Naive thymus-derived CD4-positive, alpha-beta T cell (primary cell): ENCODE measurements at regions not wholly inside any gene's neighbourhood (a gene's known extent, or its start where the extent isn't known, plus 50 kb on each side); places are given as distances from the start of the nearest gene placed in this dataset.
"Not testable (repeated sequence)": the region's sequence is repeated elsewhere in the genome, so short reads cannot be mapped to it uniquely, and the experiment has no call there.

Experiments used
- ATAC-seq: fragments of 150-1000 bp; cut with Tn5 transposase; 2 replicates; pipeline ENCODE4 v1.10.0; 2021; ENCODE audit warnings: mild to moderate bottlenecking, moderate library complexity
- CTCF ChIA-PET: fragments of 350-600 bp; sonication (Branson Sonifier 250); formaldehyde crosslinking; loops from one replicate; lab custom pipeline; 2021; ENCODE audit warnings: antibody characterized with exemption; lab: Charles Lee
- POLR2A ChIA-PET: fragments of 350-600 bp; sonication (Branson Sonifier 250); formaldehyde crosslinking; loops from one replicate; lab custom pipeline; 2021; ENCODE audit warnings: antibody characterized with exemption, inconsistent platforms; lab: Charles Lee
- DNase-seq, 9 donors: peaks; one replicate each; pipeline versions ENCODE4 v3.0.0 to v3.0.0-alpha.2; 2020 to 2022; ENCODE audit warnings: mixed read lengths in 1 of 9
- H3K27ac ChIP-seq: one replicate; pipeline ENCODE4 v1.7.0; 2013; ENCODE audit warnings: mild to moderate bottlenecking, low read depth, low read length, moderate library complexity
- H3K27me3 ChIP-seq, 2 donors: one replicate each; pipeline ENCODE4 v1.7.0; 2013; ENCODE audit warnings: low read length in 2 of 2, mild to moderate bottlenecking in 2 of 2, moderate library complexity in 2 of 2; ENCODE audit not compliant: control insufficient read depth in 2 of 2, insufficient read depth in 2 of 2
- H3K36me3 ChIP-seq, 3 experiments: 1 replicate in 2 of 3; 2 replicates in 1 of 3; pipeline ENCODE4 v1.7.0; 2013; ENCODE audit warnings: low read length in 3 of 3, mild to moderate bottlenecking in 3 of 3, moderate library complexity in 1 of 3; ENCODE audit not compliant: insufficient read depth in 3 of 3, control insufficient read depth in 2 of 3
- H3K4me1 ChIP-seq, 2 donors: one replicate each; pipeline ENCODE4 v1.7.0; 2013; ENCODE audit warnings: low read length in 2 of 2, mild to moderate bottlenecking in 2 of 2, moderate library complexity in 1 of 2; ENCODE audit not compliant: control insufficient read depth in 2 of 2, insufficient read depth in 2 of 2
- H3K4me3 ChIP-seq: 2 replicates; pipeline ENCODE4 v1.7.0; 2013; ENCODE audit warnings: mild to moderate bottlenecking, low read length
- H3K9me3 ChIP-seq, 3 experiments: 1 replicate in 2 of 3; 2 replicates in 1 of 3; pipeline ENCODE4 v1.7.0; 2013; ENCODE audit warnings: low read length in 3 of 3; ENCODE audit not compliant: control insufficient read depth in 2 of 3
- H3K27ac Mint-ChIP-seq, 9 donors: one replicate each; pipeline ENCODE4 v1.8.0; 2020 to 2022; ENCODE audit warnings: mixed read lengths in 9 of 9, mild to moderate bottlenecking in 8 of 9, moderate library complexity in 5 of 9, inconsistent platforms in 2 of 9
- H3K27me3 Mint-ChIP-seq, 5 donors: one replicate each; pipeline ENCODE4 v1.8.0; 2021 to 2022; ENCODE audit warnings: mixed read lengths in 5 of 5, mild to moderate bottlenecking in 1 of 5
- H3K36me3 Mint-ChIP-seq, 5 donors: one replicate each; pipeline ENCODE4 v1.8.0; 2020 to 2022; ENCODE audit warnings: mixed read lengths in 5 of 5, mild to moderate bottlenecking in 3 of 5, inconsistent platforms in 1 of 5
- H3K4me1 Mint-ChIP-seq, 7 donors: one replicate each; pipeline ENCODE4 v1.8.0; 2020 to 2022; ENCODE audit warnings: mixed read lengths in 7 of 7, mild to moderate bottlenecking in 3 of 7, inconsistent platforms in 1 of 7
- H3K4me3 Mint-ChIP-seq, 10 donors: one replicate each; pipeline ENCODE4 v1.8.0; 2020 to 2022; ENCODE audit warnings: mild to moderate bottlenecking in 10 of 10, mixed read lengths in 10 of 10, moderate library complexity in 6 of 10, inconsistent platforms in 2 of 10
- H3K9me3 Mint-ChIP-seq, 11 donors: one replicate each; pipeline ENCODE4 v1.8.0; 2020 to 2022; ENCODE audit warnings: mixed read lengths in 11 of 11, mild to moderate bottlenecking in 4 of 11, inconsistent platforms in 1 of 11, moderate library complexity in 1 of 11
- intact Hi-C, 2 donors: fragments of 100-400 bp; cut with micrococcal nuclease; formaldehyde crosslinking; loops; one replicate each; pipeline ENCODE4 v1.15.1; 2023

- H3K27me3 Mint-ChIP-seq, H3K36me3 ChIP-seq, H3K9me3 Mint-ChIP-seq, intact Hi-C loops, H3K4me3 Mint-ChIP-seq, CTCF ChIA-PET, H3K27ac Mint-ChIP-seq, POLR2A ChIA-PET, H3K4me1 ChIP-seq, H3K36me3 Mint-ChIP-seq, H3K4me1 Mint-ChIP-seq, H3K27ac ChIP-seq, H3K9me3 ChIP-seq, H3K27me3 ChIP-seq, DNase-seq, H3K4me3 ChIP-seq: not testable (repeated sequence)
- peak; percentile 83 for ATAC-seq
Measured at GRCh38 chr21:6569152-6569551, 3952.2 kb upstream of the TPTE start.

GRCh38 chr21:6569587-6570392 lies 3951.6 kb upstream of the TPTE start:
- H3K4me1 ChIP-seq, POLR2A ChIA-PET, H3K27ac Mint-ChIP-seq, H3K4me3 ChIP-seq, H3K36me3 Mint-ChIP-seq, H3K27ac ChIP-seq, H3K27me3 ChIP-seq, intact Hi-C loops, H3K4me3 Mint-ChIP-seq, H3K9me3 ChIP-seq, H3K9me3 Mint-ChIP-seq, DNase-seq, CTCF ChIA-PET, H3K36me3 ChIP-seq, H3K27me3 Mint-ChIP-seq, H3K4me1 Mint-ChIP-seq: not testable (repeated sequence)
- peak; percentile 87 for ATAC-seq

- ATAC-seq, H3K27ac ChIP-seq, H3K27me3 ChIP-seq, H3K9me3 Mint-ChIP-seq, H3K4me3 Mint-ChIP-seq, intact Hi-C loops, POLR2A ChIA-PET, H3K9me3 ChIP-seq, DNase-seq, H3K27ac Mint-ChIP-seq, H3K4me1 ChIP-seq, CTCF ChIA-PET, H3K4me1 Mint-ChIP-seq, H3K4me3 ChIP-seq, H3K36me3 ChIP-seq, H3K36me3 Mint-ChIP-seq, H3K27me3 Mint-ChIP-seq: not testable (repeated sequence)
Measured at GRCh38 chr21:6570700-6571368, 3950.5 kb upstream of the TPTE start.

- H3K27ac ChIP-seq, H3K36me3 ChIP-seq, H3K27me3 Mint-ChIP-seq, H3K9me3 ChIP-seq, ATAC-seq, H3K27me3 ChIP-seq, H3K4me3 Mint-ChIP-seq, H3K36me3 Mint-ChIP-seq, H3K4me3 ChIP-seq, H3K27ac Mint-ChIP-seq, H3K4me1 ChIP-seq, CTCF ChIA-PET, intact Hi-C loops, H3K9me3 Mint-ChIP-seq, DNase-seq, POLR2A ChIA-PET, H3K4me1 Mint-ChIP-seq: not testable (repeated sequence)
Measured at GRCh38 chr21:6573576-6573975, 3947.8 kb upstream of the TPTE start.

- H3K4me1 ChIP-seq, H3K36me3 ChIP-seq, H3K4me3 Mint-ChIP-seq, H3K4me3 ChIP-seq, DNase-seq, ATAC-seq, H3K4me1 Mint-ChIP-seq, H3K27ac ChIP-seq, H3K9me3 ChIP-seq, H3K27me3 Mint-ChIP-seq, POLR2A ChIA-PET, CTCF ChIA-PET, intact Hi-C loops, H3K27me3 ChIP-seq, H3K9me3 Mint-ChIP-seq, H3K36me3 Mint-ChIP-seq, H3K27ac Mint-ChIP-seq: not testable (repeated sequence)
Measured at GRCh38 chr21:6579801-6580200, 3941.6 kb upstream of the TPTE start.
